AG08396 (cell line): ENCODE measurements at regions not wholly inside any gene's neighbourhood (a gene's known extent, or its start where the extent isn't known, plus 50 kb on each side); places are given as distances from the start of the nearest gene placed in this dataset.
"Not testable (repeated sequence)": the region's sequence is repeated elsewhere in the genome, so short reads cannot be mapped to it uniquely, and the experiment has no call there.

Source experiments
- DNase-seq: peaks from one replicate; pipeline ENCODE4 v3.0.0; 2012; ENCODE audit warnings: low spot score, mixed read lengths

DNA sequence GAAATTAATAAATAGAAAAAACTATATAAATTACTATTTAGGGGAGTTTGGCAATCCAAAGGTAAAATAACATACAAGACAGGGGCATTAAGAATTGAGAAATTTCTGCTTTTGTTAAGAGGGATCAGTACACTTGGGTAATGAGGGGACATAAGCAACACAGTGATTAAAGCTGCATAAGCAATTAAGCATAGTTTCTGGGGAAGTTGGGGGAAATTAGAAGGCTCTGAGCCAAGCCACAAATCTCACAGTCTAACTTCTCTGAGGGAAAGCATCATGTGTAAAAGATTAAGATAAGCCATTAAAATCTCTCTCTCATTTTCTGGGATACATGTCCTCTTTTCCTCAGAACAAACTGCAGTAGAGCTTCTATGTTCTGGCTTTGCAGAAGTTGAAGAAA lies 533.9 kb upstream of the LRFN5 start:
- no peak for DNase-seq

DNA sequence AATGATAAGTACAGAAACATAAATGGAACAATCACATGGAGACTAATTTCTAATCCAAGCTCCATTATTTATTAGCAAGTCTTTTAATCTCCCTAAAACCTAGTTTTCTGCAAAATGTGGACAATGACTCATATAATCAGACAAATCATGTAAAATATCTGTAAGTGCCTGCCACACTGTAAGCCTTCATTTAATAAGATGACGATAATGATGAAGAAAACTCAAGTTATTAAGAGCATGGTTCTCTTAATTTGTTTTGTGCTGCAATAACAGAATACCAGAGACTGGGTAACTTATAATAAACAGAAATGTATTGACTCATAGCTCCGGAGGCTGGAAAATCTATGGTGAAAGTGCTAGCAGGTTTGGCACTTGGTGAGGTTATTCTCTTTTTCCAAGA lies 535.3 kb upstream of the LRFN5 start:
- DNase-seq = no peak

DNA sequence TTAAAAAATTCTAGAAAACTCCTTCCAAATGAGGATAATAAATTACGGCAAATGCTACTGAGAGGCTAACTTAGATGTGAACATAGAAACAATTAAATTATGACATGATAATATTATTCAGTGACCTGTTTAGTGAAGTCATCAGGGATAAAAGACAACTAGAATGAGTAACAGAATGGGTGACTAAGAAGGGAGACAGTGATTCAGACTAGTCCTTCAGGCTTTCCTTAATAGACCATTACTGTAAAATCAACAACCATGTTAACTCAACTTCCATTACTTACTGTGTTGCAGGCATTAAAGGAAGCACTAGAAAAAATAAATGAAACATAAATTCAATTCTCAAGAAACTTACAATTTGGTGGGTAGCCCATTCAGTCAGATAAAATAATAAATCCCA lies 543.9 kb upstream of the LRFN5 start:
- DNase-seq = no peak

DNA sequence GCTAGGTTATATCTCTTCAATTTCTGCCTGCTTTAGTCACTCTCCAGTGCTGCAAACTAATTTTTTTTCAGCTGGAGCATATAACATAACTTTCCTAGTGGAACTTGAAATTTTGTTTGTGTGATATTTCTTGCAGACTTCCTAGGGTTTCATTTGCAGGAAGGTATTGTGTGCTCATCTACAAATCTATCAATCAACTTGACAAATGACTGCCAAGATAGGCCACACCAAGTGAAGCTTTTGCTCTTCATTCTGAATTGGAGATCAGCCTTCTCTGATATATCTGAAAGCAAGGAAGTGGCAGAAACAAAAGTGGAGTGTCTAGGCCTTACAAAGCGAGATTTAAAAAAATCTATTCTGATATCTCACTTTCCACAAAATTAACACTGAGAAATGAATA lies 551.1 kb upstream of the LRFN5 start:
- no peak for DNase-seq

DNA sequence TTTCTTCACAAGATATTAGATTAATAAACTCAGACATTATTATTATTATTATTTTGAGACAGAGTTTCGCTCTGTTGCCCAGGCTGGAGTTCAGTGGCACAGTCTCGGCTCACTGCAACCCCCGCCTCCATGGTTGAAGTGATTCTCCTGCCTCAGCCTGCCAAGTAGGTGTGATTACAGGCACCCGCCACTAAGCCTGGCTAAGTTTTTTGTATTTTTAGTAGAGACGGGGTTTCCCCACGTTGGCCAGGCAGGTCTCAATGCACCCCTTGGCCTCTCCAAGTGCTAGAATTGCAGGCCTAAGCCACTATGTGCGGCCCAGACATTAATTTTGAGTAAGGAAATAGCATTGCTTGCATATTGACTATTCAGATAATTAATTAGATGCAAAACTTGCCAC lies 554.9 kb upstream of the LRFN5 start:
- DNase-seq = no peak

DNA sequence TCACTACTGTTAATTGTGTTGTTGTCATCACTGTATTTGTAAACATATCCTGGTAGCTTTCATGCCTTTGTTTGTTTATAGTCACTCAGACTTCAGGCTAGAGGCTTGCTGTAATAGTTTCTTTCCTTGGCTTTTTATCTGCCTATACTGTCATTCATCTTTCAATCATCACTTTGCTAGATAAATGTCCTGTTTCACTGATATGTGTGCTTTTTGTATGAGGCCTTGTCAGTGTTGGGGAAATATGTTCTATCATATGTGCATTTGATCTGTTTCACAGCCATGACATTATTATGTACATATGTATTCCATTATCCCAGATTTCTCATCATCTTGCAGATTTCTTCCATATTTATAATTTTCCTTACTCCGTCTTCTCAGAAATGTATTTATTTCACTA lies 558.9 kb upstream of the LRFN5 start:
- DNase-seq = no peak

DNA sequence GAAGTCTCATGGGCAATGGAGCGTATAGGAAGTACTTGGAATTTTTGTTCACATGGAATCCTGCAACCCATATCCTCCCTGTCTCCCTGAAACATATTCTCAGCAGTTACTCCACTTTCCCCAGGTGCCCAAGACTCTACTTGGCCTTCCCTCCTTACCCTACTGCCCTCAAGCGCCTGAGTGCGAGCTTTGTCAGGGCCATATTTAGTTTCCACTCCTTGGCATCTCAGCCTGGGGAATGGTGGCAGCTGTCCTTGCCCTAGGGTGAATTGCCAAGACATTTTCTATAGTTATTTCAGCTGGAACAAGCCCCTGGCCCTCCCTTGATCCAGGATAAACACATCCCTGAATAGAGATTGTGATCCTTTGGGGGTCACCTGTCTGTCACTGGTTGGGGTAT lies 569.3 kb upstream of the LRFN5 start:
- no peak for DNase-seq

DNA sequence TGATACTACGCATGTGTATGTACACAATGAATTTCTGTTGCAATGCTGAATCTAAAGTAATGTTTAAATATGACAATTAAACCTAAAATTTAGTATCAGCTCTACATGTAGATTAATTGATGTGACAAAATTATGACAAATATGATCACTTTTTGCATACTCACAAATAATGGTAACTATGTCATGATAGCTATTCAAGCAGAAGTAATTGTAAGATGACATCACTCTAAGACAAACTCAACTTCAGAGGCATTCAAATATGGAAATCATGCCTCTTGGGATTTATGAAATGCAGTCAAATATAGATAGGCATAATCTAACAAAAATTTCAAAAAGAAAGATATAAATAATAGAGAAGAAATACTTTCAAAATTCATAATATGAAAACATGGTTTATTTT lies 571.7 kb upstream of the LRFN5 start:
- no peak for DNase-seq

DNA sequence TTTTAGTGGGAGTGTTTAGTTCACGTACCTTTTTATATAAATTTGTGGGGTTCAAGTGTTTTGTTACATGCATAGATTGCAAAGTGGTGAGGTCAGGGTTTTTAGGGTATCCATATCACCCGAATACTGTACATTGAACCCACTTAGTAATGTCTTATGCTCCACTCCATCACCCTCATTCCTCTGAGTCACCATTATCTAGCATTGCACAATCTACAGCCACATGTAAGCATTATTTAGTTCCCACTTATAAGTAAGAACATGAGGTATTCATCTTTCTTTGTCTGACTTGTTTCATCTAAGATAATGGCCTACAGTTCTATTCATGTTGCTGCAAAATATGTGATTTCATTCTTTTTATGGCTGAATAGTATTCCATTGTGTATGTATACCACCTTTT lies 583.7 kb upstream of the LRFN5 start:
- no peak for DNase-seq

DNA sequence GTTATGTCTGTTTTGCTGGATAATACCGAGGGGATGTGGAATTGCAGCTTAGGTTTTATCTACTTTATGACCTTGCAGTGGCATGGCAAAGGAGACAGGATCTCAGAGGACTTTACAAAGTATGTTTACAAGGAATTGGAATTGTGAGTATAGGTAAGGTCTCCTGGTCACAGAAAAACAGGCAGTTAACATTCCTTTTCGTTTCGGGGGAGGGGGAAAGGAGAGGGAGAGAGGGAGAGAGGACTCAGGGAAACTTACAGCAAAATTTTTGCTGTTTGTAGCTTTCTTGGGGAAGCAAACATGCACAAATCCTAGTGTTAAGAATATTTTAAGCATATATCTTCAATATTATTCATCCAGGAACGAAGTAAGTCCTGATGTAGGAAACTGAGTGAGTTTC lies 590.5 kb upstream of the LRFN5 start:
- DNase-seq = no peak

DNA sequence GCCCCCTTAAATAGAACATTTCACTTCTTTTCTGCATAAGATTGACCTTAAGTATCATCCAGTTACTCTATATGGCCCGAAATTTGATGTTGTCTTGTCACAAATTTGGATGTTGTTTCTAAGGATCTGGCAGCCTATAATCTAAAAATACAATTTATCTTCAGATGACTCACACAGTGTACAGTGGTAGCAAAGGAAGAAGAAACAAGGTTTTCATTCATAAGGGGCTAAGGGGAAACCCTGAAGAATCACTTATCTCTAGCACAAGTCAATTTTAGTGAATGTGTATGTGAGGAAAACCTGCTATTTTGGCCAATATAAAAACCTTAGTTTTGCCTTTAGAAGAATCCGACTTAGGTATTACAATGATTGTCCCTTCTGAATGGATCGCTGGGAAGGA lies 606.3 kb upstream of the LRFN5 start:
- DNase-seq = no peak

DNA sequence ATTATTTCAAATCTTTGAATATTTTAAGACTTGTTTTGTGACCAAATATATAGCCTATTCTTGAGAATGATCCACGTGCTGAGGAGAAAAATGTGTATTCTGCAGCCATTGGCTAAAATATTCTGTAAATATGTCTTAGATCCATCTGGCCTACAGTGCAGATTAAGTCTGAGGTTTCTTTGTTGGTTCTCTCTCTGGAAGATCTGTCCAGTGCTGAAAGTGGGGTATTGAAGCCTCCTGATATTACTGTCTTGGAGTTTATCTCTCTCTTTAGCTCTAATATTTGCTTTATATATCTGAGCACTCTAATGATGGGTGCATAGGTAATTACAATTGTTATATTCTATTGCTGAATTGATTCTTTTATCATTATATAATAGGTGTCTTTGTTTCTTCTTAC lies 617.4 kb upstream of the LRFN5 start:
- DNase-seq = no peak

DNA sequence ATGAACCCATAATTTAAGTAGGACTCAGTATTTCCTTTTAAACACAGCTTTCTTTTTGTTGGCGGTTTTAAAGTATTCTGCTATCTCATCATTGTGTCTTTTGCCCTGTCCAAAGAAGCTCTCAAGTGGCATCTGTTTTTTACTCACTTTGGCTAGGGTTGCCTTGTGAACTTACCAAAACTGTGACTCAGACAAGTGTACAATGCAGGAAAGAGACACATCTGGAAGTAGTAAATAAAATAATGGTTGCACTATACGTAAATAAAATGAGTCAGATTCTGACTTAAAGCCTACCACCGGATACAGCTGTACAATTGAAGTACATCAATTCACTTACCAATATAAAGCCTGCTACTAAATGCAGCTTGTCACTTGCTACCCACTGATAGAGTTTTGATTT lies 619.2 kb upstream of the LRFN5 start:
- no peak for DNase-seq

DNA sequence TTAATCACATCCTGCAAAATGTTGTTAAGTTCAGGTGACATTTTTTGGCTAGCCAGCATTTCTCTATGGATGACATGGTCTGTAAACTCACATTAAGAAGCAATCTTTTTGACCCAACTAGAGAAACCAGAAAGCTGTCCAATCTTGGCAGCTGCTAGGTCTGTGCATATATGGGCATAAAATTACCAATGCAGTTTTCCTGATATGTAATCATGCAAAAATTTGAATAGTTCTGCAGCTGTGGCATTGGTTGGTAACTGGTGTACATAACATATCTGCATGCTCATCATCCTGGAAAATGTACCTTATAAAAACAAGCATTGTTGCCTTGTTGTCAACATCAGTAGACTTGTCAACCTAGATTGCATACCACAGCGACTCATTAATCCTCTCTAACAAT lies 620.0 kb upstream of the LRFN5 start:
- no peak for DNase-seq

DNA sequence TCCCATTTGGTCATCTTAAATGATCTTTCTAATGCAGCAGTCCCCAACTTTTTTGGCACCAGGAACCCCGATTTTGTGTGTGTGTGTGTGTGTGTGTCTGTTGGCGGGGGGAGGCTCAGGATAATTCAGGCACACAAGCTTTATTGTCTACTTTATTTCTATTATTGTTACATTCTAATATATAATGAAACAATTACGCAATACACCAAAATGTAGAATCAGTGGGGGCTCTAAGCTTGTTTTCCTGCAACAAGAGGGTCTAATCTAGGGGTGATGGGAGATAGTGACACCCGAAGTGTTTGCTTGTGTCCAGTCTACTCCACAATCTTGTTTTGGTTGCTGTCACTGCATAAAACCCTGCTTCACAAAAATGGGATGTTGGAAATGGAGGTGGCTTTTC lies 621.1 kb upstream of the LRFN5 start:
- DNase-seq = no peak

DNA sequence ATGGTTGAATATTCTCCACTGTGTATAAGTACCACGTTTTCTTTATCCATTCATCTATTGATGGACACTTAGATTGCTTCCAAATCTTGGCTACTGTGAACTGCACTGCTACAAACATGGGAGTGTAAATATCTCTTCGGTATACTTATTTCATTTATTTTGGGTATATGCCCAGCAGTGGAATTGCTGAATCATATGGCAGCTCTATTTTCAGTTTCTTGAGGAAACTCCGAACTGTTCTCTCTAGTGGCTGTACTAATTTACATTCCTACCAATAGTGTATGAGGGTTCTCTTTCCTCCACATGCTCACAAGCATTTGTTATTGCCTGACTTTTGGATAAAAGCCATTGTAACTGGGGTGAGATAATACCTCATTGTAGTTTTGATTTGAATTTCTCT lies 623.1 kb upstream of the LRFN5 start:
- DNase-seq = no peak

DNA sequence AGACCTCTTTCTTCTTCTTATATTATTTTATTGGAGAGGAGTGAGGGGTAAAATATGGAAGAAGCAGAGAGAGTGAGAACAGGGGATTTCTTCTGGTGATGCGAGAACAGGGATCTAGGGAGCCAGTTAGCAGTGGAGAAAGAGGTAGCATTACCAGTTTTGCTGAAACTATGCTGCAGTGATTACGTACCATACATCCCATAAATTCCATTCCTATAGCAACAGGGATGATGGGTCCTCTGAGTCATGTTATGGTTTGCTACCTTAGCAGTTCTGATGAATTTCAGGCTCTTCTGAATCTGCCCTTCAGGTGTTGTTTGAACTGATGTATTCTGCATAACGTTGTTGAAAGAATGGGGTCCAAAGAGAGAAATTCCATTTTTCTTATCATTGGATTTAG lies 625.4 kb upstream of the LRFN5 start:
- no peak for DNase-seq

DNA sequence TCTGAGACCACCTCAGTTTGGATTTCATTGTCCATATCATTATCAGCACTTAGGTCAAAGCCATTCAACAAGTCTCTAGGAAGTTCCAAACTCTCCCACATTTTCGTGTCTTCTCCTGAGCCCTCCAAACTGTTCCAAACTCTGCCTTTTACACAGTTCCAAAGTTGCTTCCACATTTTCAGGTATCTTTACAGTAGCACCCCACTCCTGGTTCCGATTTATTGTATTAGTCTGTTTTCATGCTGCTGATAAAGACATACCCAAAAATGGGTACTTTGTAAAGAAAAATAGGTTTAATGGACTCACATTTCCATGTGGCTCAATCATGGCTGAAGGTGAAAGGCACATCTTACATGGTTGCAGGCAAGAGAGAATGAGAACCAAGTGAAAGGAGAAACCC lies 646.4 kb upstream of the LRFN5 start:
- DNase-seq = not testable (repeated sequence)

DNA sequence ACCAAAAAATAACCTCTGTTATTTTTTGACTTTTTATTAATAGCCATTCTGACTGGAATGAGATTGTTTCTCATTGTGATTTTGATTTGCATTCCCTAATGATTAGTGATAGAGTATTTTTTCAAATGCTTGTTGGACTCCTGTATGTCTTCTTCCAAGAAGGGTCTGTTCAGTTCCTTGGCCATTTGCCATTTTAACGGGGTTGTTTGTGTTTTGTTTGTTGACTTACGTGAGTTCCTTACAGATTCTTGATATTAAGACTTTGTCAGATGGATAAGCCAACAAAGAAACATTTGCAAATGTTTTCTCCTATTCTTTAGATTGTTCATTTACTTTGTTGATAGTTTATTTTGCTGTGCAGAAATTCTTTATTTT lies 651.6 kb upstream of the LRFN5 start:
- no peak for DNase-seq

DNA sequence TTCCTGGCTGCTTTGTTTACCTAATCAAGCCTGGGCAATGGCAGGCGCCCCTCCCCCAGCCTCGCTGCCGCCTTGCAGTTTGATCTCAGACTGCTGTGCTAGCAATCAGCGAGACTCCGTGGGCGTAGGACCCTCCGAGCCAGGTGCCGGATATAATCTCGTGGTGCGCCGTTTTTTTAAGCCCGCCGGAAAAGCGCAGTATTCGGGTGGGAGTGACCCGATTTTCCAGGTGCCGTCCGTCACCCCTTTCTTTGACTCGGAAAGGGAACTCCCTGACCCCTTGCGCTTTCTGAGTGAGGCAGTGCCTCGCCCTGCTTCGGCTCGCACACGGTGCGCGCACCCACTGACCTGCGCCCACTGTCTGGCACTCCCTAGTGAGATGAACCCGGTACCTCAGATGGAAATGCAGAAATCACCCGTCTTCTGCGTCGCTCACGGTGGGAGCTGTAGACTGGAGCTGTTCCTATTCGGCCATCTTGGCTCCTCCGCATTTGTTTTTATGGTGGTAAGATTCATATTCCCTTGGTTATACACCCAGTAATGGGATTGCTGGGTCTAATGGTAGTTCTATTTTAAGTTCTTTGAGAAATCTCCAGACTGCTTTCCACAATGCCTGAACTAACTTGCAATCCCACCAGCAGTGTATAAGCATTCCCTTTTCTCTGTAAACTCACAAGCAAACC lies 652.1 kb upstream of the LRFN5 start:
- not testable (repeated sequence) for DNase-seq

DNA sequence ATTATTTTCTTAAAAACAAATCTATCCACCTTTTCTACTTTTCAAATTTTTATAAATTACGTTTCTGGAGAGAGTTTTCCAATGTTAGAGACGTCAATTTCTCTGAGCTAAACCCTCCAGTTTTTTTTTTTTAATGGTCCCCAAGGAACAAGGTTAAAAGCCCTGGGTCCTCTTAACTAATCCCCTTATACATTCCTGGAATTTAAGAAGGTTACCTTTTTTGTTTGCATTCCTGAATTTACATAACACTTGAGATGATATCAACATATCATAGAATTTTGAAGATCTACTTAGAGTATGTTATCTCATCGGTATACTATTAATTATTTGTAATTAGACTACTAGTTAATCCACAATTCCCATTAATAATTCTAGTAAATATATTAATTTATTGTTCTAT lies 662.2 kb upstream of the LRFN5 start:
- DNase-seq = no peak

DNA sequence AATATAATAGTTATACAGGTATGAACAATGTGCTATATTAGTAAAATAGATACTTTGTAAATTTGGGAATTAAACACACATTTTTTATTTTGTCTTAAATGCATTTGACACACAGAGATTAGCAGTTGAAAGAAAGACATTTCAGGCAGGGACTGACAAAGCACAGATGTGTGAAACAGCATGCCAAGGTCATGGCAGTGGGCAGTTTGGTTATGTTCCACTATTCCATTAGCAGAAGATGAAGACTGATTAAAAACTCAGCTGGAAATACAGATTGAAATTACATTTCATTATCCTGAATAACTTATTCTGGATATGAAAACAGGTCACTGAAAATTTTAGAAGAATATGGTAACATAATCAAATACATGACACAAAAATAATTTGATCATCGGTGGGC lies 669.8 kb upstream of the LRFN5 start:
- no peak for DNase-seq

DNA sequence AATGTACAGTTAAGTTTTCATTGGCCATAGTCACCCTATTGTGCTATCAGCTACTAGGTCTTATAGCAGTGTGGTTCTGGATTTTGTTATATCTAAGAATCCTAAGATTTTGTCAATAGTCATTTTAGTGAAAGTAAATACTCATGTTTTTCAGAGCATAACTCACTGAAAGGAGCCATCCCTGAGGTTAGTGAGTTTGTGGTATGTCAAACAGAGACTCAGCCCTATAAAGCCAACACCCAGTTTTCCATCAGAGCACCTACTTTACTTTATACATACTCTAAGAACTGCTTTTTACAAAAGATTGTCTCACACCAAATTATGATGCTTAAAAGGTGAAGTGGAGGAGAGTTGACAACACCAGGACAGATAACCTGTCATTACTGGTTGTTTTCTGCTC lies 686.3 kb upstream of the LRFN5 start:
- DNase-seq = no peak

DNA sequence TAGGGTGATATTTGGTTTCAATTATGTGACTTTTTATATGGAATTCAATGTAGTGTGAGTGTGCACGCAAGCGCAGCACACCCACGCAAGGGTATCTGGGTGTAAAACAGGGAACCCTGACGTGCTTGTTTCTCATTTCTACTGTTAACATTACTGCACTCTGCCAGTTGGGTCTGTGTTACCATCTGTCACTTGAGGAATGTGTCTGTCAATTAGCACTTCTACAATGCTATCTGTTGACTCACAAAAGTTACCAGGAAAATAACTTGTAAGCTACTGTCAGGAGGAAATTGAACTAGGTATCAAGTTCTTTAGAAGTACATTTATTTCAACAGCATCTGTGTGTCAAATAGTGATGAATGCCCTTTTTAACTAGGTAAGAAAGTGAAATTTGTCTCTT lies 695.5 kb upstream of the LRFN5 start:
- no peak for DNase-seq

DNA sequence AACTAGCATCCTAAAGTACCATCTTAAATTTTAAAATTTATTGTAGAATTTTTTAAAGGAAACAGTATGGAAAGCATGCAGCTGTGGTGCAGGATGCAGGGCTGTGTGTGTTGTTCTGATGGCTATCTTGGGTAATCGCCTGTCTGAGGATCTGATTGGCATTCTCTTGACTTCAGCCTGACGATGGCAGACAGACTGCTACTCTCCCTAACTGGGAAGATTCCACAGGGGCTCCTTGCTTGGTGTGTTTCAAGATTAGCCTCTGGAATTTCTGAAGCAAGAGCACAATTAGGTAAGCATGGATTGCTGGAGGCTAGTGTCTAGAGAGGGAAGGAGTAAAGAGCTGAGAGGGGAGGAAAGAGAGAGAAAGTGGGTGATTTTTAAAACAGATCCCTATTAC lies 696.8 kb upstream of the LRFN5 start:
- no peak for DNase-seq
